Activated T-cell treated with anti-CD3 and anti-CD28 coated beads, Interleukin-2, amount 50 U/mL, for 48 hours (primary cell): ENCODE measurements at regions not wholly inside any gene's neighbourhood (a gene's known extent, or its start where the extent isn't known, plus 50 kb on each side); places are given as distances from the start of the nearest gene placed in this dataset.
"Not testable (repeated sequence)": the region's sequence is repeated elsewhere in the genome, so short reads cannot be mapped to it uniquely, and the experiment has no call there.

Experiments used
- DNase-seq, 2 experiments: peaks; one replicate each; pipeline ENCODE4 v3.0.0-alpha.2; 2020

DNA sequence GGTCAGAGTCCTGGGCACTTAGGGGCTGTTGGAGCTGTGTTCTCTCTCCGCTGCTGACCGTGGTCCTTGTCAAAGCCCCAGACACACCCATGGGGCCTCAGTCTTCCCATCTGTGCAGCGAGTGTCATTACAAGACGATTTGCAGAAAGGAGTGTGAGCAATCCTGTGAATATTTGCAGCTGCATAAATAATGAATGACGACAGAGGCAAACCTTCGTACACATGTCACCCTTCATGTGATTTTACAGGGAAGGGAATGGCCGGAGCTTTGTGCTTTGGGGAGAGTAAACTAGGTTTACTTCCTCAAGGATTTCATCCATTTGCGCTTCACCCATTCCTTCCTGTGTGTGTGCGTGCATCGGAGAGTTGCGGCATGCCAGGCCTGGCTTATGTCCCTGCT is 370.8 kb upstream of the SOX1 start:
- DNase-seq, result not testable (repeated sequence)

DNA sequence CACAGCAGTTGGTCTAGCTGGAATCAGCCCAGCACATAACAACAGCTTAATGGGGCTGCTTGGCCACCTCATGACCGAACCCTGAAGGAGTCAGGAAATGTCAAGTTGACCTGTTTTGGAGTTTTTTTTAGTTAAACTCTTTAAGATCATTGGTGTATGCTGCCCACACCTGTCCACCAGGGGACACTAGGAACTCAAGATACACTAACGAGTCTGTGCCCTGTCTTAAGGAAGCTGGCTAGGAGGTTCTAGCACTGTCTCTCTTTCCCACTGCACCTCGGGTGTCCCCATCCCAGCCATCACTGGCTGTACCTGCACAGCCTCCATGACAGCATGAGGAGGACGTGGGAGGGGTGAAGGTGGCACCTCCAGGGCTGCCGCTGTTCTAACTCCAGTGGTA is 364.9 kb upstream of the SOX1 start:
- DNase-seq, result not testable (repeated sequence)
